DND-41 (cell line): ENCODE measurements at regions not wholly inside any gene's neighbourhood (a gene's known extent, or its start where the extent isn't known, plus 50 kb on each side); places are given as distances from the start of the nearest gene placed in this dataset.
A peak's percentile ranks its signal among the peaks of the same experiment; 100 is the strongest.

Experiments
- ATAC-seq: fragments of 200-7000 bp; cut with Tn5 transposase; 3 replicates; pipeline ENCODE4 v1.9.1; 2021; ENCODE audit warnings: low read depth; ENCODE audit not compliant: insufficient read depth
- DNase-seq: peaks from one replicate; pipeline ENCODE4 v3.0.0-alpha.2; 2020
- H2AFZ ChIP-seq: 2 replicates; pipeline ENCODE4 v1.6.0; 2012; ENCODE audit warnings: low read depth, low read length
- H3K27ac ChIP-seq: 2 replicates; pipeline ENCODE4 v1.5.1; 2012; ENCODE audit warnings: low read length, inconsistent platforms
- H3K27me3 ChIP-seq: fragments of 200-600 bp; sonication (generic); 2 replicates; pipeline ENCODE4 v1.6.0; 2012; ENCODE audit warnings: low read length, mild to moderate bottlenecking, inconsistent platforms; ENCODE audit not compliant: insufficient read depth, poor library complexity
- H3K36me3 ChIP-seq: 2 replicates; pipeline ENCODE4 v1.5.1; 2012; ENCODE audit warnings: low read length, inconsistent platforms; ENCODE audit not compliant: insufficient read depth
- H3K4me1 ChIP-seq: 2 replicates; pipeline ENCODE4 v1.5.1; 2012; ENCODE audit warnings: mild to moderate bottlenecking, low read length; ENCODE audit not compliant: insufficient read depth
- H3K4me2 ChIP-seq: 2 replicates; pipeline ENCODE4 v1.6.0; 2012; ENCODE audit warnings: mild to moderate bottlenecking, moderate library complexity, low read length, inconsistent platforms; ENCODE audit not compliant: insufficient read depth
- H3K4me3 ChIP-seq, 2 experiments: fragments of 200-600 bp in 1 of 2; shearing (Covaris generic) in 1 of 2; 2 replicates each; pipeline ENCODE4 v1.5.1; 2012 to 2016; ENCODE audit warnings: inconsistent platforms in 2 of 2, low read length in 2 of 2, mild to moderate bottlenecking in 2 of 2, low read depth in 1 of 2, moderate library complexity in 1 of 2
- H3K79me2 ChIP-seq: 2 replicates; pipeline ENCODE4 v1.6.0; 2012; ENCODE audit warnings: low read length, inconsistent platforms; ENCODE audit not compliant: insufficient read depth
- H3K9ac ChIP-seq: 2 replicates; pipeline ENCODE4 v1.6.0; 2012; ENCODE audit warnings: low read depth, mild to moderate bottlenecking, inconsistent platforms, low read length, moderate library complexity
- H3K9me3 ChIP-seq: 2 replicates; pipeline ENCODE4 v1.5.1; 2012; ENCODE audit warnings: low read length, moderate library complexity, mild to moderate bottlenecking, inconsistent platforms; ENCODE audit not compliant: insufficient read depth, severe bottlenecking
- H4K20me1 ChIP-seq: 2 replicates; pipeline ENCODE4 v1.6.0; 2012; ENCODE audit warnings: low read length; ENCODE audit not compliant: insufficient read depth
- EZH2 ChIP-seq: IDR thresholded peaks from 3 replicates; pipeline ENCODE4 v1.6.1; 2012; ENCODE audit warnings: borderline replicate concordance, low read depth, mild to moderate bottlenecking, moderate library complexity, low read length, inconsistent platforms; ENCODE audit not compliant: severe bottlenecking
- TF ChIP-seq, protein P1 (sequence below): IDR thresholded peaks from 2 replicates; pipeline ENCODE4 v1.5.1; 2012; ENCODE audit warnings: borderline replicate concordance, low read length, moderate library complexity, mild to moderate bottlenecking; ENCODE audit not compliant: poor library complexity, severe bottlenecking; ENCODE audit errors: extremely low read depth

DNA sequence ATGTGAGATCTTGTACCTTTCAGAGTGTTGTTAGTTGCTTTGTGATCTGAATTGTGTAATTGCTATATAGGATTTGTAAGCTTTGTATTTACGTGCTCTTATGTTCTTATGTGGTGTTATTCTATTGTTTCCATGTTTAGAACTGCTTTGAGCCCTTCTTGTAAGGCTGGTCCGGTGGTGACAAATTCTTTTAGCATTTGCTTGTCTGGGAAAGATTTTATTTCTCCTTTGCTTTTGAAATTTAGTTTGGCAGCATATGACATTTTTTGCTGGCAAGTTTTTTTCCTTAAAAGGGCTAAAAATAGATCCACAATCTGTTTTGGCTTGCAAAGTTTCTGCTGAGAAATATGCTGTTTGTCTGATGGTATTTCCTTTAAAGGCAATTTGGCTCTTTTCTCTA is 1089.2 kb upstream of the PCDH9 start:
- Histone ChIP-seq H3K79me2 (no peaks in the 10 kb centered on the region), H3K4me2 (no peak overlapping the region), H3K27ac (no peak overlapping the region), H3K4me1 (no peaks in the 10 kb centered on the region), H2AFZ (no peak overlapping the region), H3K36me3 (no peaks in the 10 kb centered on the region), H3K9me3 (peaks cover 7% of the 10 kb centered on the region), H3K4me3 (no peak overlapping the region), H3K9ac (no peak overlapping the region), H4K20me1 (no peaks in the 10 kb centered on the region), H3K27me3 (no peaks in the 10 kb centered on the region)
- ATAC-seq, result no peak
- TF ChIP-seq, protein P1, sequence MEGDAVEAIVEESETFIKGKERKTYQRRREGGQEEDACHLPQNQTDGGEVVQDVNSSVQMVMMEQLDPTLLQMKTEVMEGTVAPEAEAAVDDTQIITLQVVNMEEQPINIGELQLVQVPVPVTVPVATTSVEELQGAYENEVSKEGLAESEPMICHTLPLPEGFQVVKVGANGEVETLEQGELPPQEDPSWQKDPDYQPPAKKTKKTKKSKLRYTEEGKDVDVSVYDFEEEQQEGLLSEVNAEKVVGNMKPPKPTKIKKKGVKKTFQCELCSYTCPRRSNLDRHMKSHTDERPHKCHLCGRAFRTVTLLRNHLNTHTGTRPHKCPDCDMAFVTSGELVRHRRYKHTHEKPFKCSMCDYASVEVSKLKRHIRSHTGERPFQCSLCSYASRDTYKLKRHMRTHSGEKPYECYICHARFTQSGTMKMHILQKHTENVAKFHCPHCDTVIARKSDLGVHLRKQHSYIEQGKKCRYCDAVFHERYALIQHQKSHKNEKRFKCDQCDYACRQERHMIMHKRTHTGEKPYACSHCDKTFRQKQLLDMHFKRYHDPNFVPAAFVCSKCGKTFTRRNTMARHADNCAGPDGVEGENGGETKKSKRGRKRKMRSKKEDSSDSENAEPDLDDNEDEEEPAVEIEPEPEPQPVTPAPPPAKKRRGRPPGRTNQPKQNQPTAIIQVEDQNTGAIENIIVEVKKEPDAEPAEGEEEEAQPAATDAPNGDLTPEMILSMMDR, result no peak
- no peak for TF ChIP-seq EZH2
- no peak for DNase-seq

DNA sequence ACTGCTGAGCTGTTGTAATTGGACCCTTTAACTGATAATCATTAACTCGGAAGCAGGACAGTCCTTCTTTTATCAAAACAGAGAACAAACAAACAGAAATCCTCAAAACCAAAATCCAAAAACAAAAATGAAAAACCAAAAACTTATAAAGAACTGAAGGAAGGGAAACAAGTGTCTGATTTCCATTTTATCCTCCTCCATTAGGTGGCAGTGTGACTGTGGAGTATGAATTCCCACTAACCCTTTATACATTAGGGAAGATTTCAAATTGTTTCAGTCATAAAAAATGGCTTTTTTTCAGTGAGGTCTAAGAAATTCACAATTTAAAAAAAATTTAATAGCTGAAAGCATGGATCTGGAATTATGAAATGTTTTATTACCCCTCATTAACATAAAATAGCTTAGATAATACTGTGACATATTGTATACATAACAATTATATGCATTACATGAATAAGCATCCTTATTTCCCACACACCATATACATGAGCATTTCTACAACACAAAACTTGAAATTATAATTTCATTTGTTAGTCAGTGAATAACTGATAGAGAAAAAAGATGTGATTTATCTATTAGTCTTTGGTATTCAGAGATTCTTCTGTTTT is 1074.3 kb upstream of the PCDH9 start:
- H3K4me3 ChIP-seq, result no peak overlapping the region
- H4K20me1 ChIP-seq, result no peaks in the 10 kb centered on the region
- H2AFZ ChIP-seq, result no peak overlapping the region
- no peaks in the 10 kb centered on the region for H3K36me3 ChIP-seq
- ATAC-seq (no peak), DNase-seq (no peak)
- no peak for TF ChIP-seq EZH2
- TF ChIP-seq, protein P1, result peak; percentile 65
- H3K27me3 ChIP-seq, result no peaks in the 10 kb centered on the region
- no peaks in the 10 kb centered on the region for H3K4me1 ChIP-seq
- H3K4me2 ChIP-seq, result no peak overlapping the region
- H3K79me2 ChIP-seq, result no peaks in the 10 kb centered on the region
- H3K9ac ChIP-seq, result no peak overlapping the region
- no peaks in the 10 kb centered on the region for H3K9me3 ChIP-seq
- no peak overlapping the region for H3K27ac ChIP-seq

DNA sequence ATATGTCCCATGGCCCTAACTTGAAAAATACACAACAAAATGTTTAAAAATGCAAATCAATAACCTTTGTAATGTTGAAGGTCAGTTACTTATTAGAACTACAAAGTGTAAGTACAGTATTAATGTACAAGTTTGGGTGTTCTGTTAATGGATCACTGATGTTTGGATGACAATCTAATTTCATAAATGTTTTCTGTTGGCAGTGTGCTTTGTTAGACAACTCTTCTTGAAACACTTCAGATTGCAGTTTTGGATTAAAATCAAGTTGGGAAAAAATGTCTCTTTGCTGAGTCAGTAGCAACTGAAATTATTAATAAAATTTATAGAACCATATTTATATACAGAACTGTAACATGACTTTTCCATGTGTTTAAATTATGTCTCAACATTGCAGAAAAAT is 1063.5 kb upstream of the PCDH9 start:
- no peak for DNase-seq
- Histone ChIP-seq H3K4me1 (no peaks in the 10 kb centered on the region), H4K20me1 (no peaks in the 10 kb centered on the region), H3K9ac (no peak overlapping the region), H3K4me3 (no peak overlapping the region), H3K9me3 (no peaks in the 10 kb centered on the region), H3K27me3 (no peaks in the 10 kb centered on the region), H2AFZ (no peak overlapping the region), H3K27ac (no peak overlapping the region), H3K4me2 (no peak overlapping the region), H3K36me3 (no peaks in the 10 kb centered on the region), H3K79me2 (no peaks in the 10 kb centered on the region)
- TF ChIP-seq, protein P1, result no peak
- no peak for TF ChIP-seq EZH2
- no peak for ATAC-seq

DNA sequence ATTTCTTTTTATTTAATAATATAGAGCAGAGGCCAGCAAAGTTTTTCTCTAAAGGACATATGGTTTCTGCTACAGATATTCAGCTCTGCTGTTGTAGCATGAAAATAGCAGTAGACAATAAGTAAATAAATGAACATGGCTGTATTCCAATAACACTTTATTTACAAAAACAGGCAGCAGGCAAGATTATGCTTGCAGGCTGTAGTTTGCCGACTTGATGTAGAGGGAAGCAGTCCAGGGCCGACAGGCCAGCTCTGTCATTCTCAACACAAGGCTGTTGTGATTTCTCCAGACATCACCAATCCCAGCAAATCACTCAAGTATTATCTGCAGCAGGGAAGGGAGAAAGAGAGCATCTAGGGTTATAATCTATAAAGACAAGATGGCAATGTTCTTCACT is 1062.5 kb upstream of the PCDH9 start:
- Histone ChIP-seq H3K79me2 (no peaks in the 10 kb centered on the region), H3K9ac (no peak overlapping the region), H2AFZ (no peak overlapping the region), H3K9me3 (no peaks in the 10 kb centered on the region), H3K27me3 (no peaks in the 10 kb centered on the region), H4K20me1 (no peaks in the 10 kb centered on the region), H3K36me3 (no peaks in the 10 kb centered on the region), H3K4me3 (no peak overlapping the region), H3K4me1 (no peaks in the 10 kb centered on the region), H3K27ac (no peak overlapping the region), H3K4me2 (no peak overlapping the region)
- ATAC-seq (no peak), DNase-seq (no peak)
- no peak for TF ChIP-seq EZH2
- TF ChIP-seq, protein P1, result no peak
